Glomerular visceral epithelial cell (primary cell): ENCODE measurements at regions not wholly inside any gene's neighbourhood (a gene's known extent, or its start where the extent isn't known, plus 50 kb on each side); places are given as distances from the start of the nearest gene placed in this dataset.

ENCODE experiments used
- DNase-seq: peaks from one replicate; pipeline ENCODE4 v3.0.0-alpha.2; 2016; ENCODE audit errors: extremely low spot score

GRCh38 chr10:44853796-44854195 is 57.3 kb upstream of the TMEM72 start:
- no peak for DNase-seq

- no peak for DNase-seq
Measured at GRCh38 chr10:44854693-44855350, 56.3 kb upstream of the TMEM72 start.

GRCh38 chr10:44856696-44857095 is 54.4 kb upstream of the TMEM72 start:
- no peak for DNase-seq

- peak; percentile 54 for DNase-seq
Measured at GRCh38 chr10:44857363-44858016, 53.6 kb upstream of the TMEM72 start.

GRCh38 chr10:44858017-44858371 is 53.1 kb upstream of the TMEM72 start:
- no peak for DNase-seq

- DNase-seq = no peak
Measured at GRCh38 chr10:44858988-44859387, 52.1 kb upstream of the TMEM72 start.

GRCh38 chr10:44859546-44860285 is 51.4 kb upstream of the TMEM72 start:
- no peak for DNase-seq

GRCh38 chr10:44860811-44861736 is 50.1 kb upstream of the TMEM72 start:
- DNase-seq = no peak
